HG03342 (cell line): ENCODE measurements at regions not wholly inside any gene's neighbourhood (a gene's known extent, or its start where the extent isn't known, plus 50 kb on each side); places are given as distances from the start of the nearest gene placed in this dataset.

Experiments used
- ATAC-seq: cut with Tn5 transposase; IDR thresholded peaks from one replicate; pipeline ENCODE4 v1.9.1; 2021; ENCODE audit warnings: mild to moderate bottlenecking, moderate library complexity; ENCODE audit not compliant: unreplicated experiment

GRCh38 chr15:70158309-70159000 is 60.7 kb upstream of the TLE3 start:
- no peak for ATAC-seq

- no peak for ATAC-seq
Measured at GRCh38 chr15:70156671-70157271, 59.1 kb upstream of the TLE3 start.

GRCh38 chr15:70154718-70155347 is 57.1 kb upstream of the TLE3 start:
- ATAC-seq: no peak

GRCh38 chr15:70153921-70154717 is 56.4 kb upstream of the TLE3 start:
- no peak for ATAC-seq

GRCh38 chr15:70152070-70152480 is 54.4 kb upstream of the TLE3 start:
- ATAC-seq: no peak

GRCh38 chr15:70151462-70151861 is 53.7 kb upstream of the TLE3 start:
- no peak for ATAC-seq

- no peak for ATAC-seq
Measured at GRCh38 chr15:70151003-70151402, 53.3 kb upstream of the TLE3 start.

- ATAC-seq: no peak
Measured at GRCh38 chr15:70150405-70150747, 52.7 kb upstream of the TLE3 start.

GRCh38 chr15:70149667-70150404 is 52.1 kb upstream of the TLE3 start:
- no peak for ATAC-seq

- no peak for ATAC-seq
Measured at GRCh38 chr15:70147778-70148177, 50.1 kb upstream of the TLE3 start.
